ENCODE measurements at regions not wholly inside any gene's neighbourhood (a gene's known extent, or its start where the extent isn't known, plus 50 kb on each side); places are given as distances from the start of the nearest gene placed in this dataset.

- ATAC-seq (no peak), DNase-seq (no peak)
- peaks cover 48% of the 10 kb centered on the region for H3K4me1 Mint-ChIP-seq (ENCODE audit: low read depth)
- H3K4me3 Mint-ChIP-seq, result no peak overlapping the region
- POLR2A ChIA-PET, result interaction anchor here (0.9 to 3.1 kb wide), 2 partner anchors 13 to 21 kb away, joined by 3 to 15 read pairs; no protein-coding TSS in a partner anchor
- peaks cover 6% of the 10 kb centered on the region for H3K9me3 Mint-ChIP-seq
- H3K36me3 Mint-ChIP-seq (ENCODE audit: low read depth), result peaks cover 70% of the 10 kb centered on the region
- H3K27me3 Mint-ChIP-seq, result no peaks in the 10 kb centered on the region
- CTCF ChIA-PET, result interaction anchor here (0.7 to 1.1 kb wide), 3 partner anchors 34 to 156 kb away, joined by 3 read pairs; no protein-coding TSS in a partner anchor
- intact Hi-C loops (cut with micrococcal nuclease), result no loop called here
- H3K27ac Mint-ChIP-seq, result no peak overlapping the region
- TF ChIP-seq CTCF (IDR thresholded peaks at IDR 0.05), result no peak
These were observed 156.4 kb upstream of the CARMIL1 start for GRCh38 chr6:25122622-25123237.

GRCh38 chr6:25124216-25124715 is 154.9 kb upstream of the CARMIL1 start:
- POLR2A ChIA-PET, result interaction anchor here (3.1 kb wide), 1 partner anchor 11 kb away, joined by 15 read pairs; no protein-coding TSS in a partner anchor
- no peak overlapping the region for H3K4me3 Mint-ChIP-seq
- intact Hi-C loops (cut with micrococcal nuclease), result no loop called here

GRCh38 chr6:25125736-25126135 is 153.4 kb upstream of the CARMIL1 start:
- no peak for ATAC-seq
- Mint-ChIP-seq H3K27me3 (no peaks in the 10 kb centered on the region), H3K9me3 (peaks cover 5% of the 10 kb centered on the region), H3K4me3 (no peak overlapping the region), H3K36me3 (ENCODE audit: low read depth) (peaks cover 78% of the 10 kb centered on the region), H3K27ac (no peak overlapping the region), H3K4me1 (ENCODE audit: low read depth) (peaks cover 45% of the 10 kb centered on the region)
- intact Hi-C loops (cut with micrococcal nuclease), result no loop called here
- DNase-seq, result no peak
- no peak for TF ChIP-seq CTCF (IDR thresholded peaks at IDR 0.05)
- CTCF ChIA-PET, result interaction anchor here (1.0 kb wide), 1 partner anchor 45 kb away, joined by 3 read pairs; no protein-coding TSS in a partner anchor
- POLR2A ChIA-PET, result interaction anchor here (0.6 to 1.3 kb wide), 2 partner anchors 12 to 18 kb away, joined by 3 to 4 read pairs; no protein-coding TSS in a partner anchor

More at GRCh38 chr6:25124216-25124715, 154.9 kb upstream of the CARMIL1 start:
- Mint-ChIP-seq H3K4me1 (ENCODE audit: low read depth) (peaks cover 42% of the 10 kb centered on the region), H3K9me3 (peaks cover 5% of the 10 kb centered on the region), H3K36me3 (ENCODE audit: low read depth) (peaks cover 70% of the 10 kb centered on the region), H3K27me3 (no peaks in the 10 kb centered on the region), H3K27ac (no peak overlapping the region)
- TF ChIP-seq CTCF (IDR thresholded peaks at IDR 0.05), result no peak
- DNase-seq (no peak), ATAC-seq (no peak)
- CTCF ChIA-PET, result no interaction called here

GRCh38 chr6:25127076-25127837 is 151.9 kb upstream of the CARMIL1 start:
- Mint-ChIP-seq H3K4me1 (ENCODE audit: low read depth) (peaks cover 46% of the 10 kb centered on the region), H3K27me3 (no peaks in the 10 kb centered on the region), H3K36me3 (ENCODE audit: low read depth) (peaks cover 77% of the 10 kb centered on the region), H3K4me3 (no peak overlapping the region), H3K27ac (no peak overlapping the region), H3K9me3 (peaks cover 2% of the 10 kb centered on the region)
- no peak for TF ChIP-seq CTCF (IDR thresholded peaks at IDR 0.05)
- DNase-seq (no peak), ATAC-seq (no peak)
- intact Hi-C loops (cut with micrococcal nuclease), result no loop called here
- CTCF ChIA-PET, result interaction anchor here (0.8 kb wide), 1 partner anchor 25 kb away, joined by 3 read pairs; no protein-coding TSS in a partner anchor
- POLR2A ChIA-PET, result interaction anchor here (0.9 to 1.3 kb wide), 2 partner anchors 9 to 11 kb away, joined by 6 read pairs; no protein-coding TSS in a partner anchor

Measured in activated CD8-positive, alpha-beta T cell treated with anti-CD3 and anti-CD28 coated beads for 36 hours (primary cell).